SK-N-SH treated with all-trans-retinoic acid at 6 μM for 48 hours (cell line): ENCODE measurements at regions not wholly inside any gene's neighbourhood (a gene's known extent, or its start where the extent isn't known, plus 50 kb on each side); places are given as distances from the start of the nearest gene placed in this dataset.
A peak's percentile ranks its signal among the peaks of the same experiment; 100 is the strongest.

Experiments
- ATAC-seq: fragments of 200-7000 bp; cut with Tn5 transposase; 3 replicates; pipeline ENCODE4 v1.9.1; 2020; ENCODE audit warnings: mild to moderate bottlenecking, moderate library complexity
- ARNTL ChIP-seq: fragments of 450-650 bp; formaldehyde crosslinking; IDR thresholded peaks from 2 replicates; pipeline ENCODE4 v1.5.0; 2020; ENCODE audit warnings: low read depth, mild to moderate bottlenecking, moderate library complexity, borderline replicate concordance
- BACH2 ChIP-seq: fragments of 250-450 bp; sonication (Bioruptor Pico); IDR thresholded peaks from 2 replicates; pipeline ENCODE4 v1.9.0; 2021; ENCODE audit warnings: mild to moderate bottlenecking, borderline replicate concordance
- CSDC2 ChIP-seq: fragments of 250-450 bp; sonication (Bioruptor Pico); IDR thresholded peaks from 2 replicates; pipeline ENCODE4 v1.5.0; 2020; ENCODE audit warnings: mild to moderate bottlenecking, moderate library complexity
- GLIS3 ChIP-seq: fragments of 250-450 bp; sonication (Bioruptor Pico); IDR thresholded peaks from 2 replicates; pipeline ENCODE4 v1.5.0; 2020; ENCODE audit warnings: mild to moderate bottlenecking, moderate library complexity
- ISL1 ChIP-seq: fragments of 250-450 bp; sonication (Bioruptor Pico); IDR thresholded peaks from 2 replicates; pipeline ENCODE4 v2.1.2; 2022; ENCODE audit warnings: mild to moderate bottlenecking, moderate library complexity
- OSR1 ChIP-seq: fragments of 250-450 bp; sonication (Bioruptor Pico); IDR thresholded peaks from 2 replicates; pipeline ENCODE4 v1.8.0; 2022; ENCODE audit warnings: moderate library complexity, mild to moderate bottlenecking, inconsistent platforms
- PPARA ChIP-seq: fragments of 250-450 bp; sonication (Bioruptor Pico); IDR thresholded peaks from 2 replicates; pipeline ENCODE4 v1.5.0; 2020; ENCODE audit warnings: mild to moderate bottlenecking, borderline replicate concordance
- RARB ChIP-seq: fragments of 250-450 bp; sonication (Bioruptor Pico); IDR thresholded peaks from 2 replicates; pipeline ENCODE4 v1.8.0; 2021; ENCODE audit warnings: mild to moderate bottlenecking, moderate library complexity
- SNAI2 ChIP-seq: fragments of 250-450 bp; sonication (Bioruptor Pico); IDR thresholded peaks from 2 replicates; pipeline ENCODE4 v1.5.0; 2020; ENCODE audit warnings: mild to moderate bottlenecking, moderate library complexity
- TOX ChIP-seq: fragments of 250-450 bp; sonication (Bioruptor Pico); IDR thresholded peaks from 2 replicates; pipeline ENCODE4 v1.8.0; 2021; ENCODE audit warnings: mild to moderate bottlenecking, moderate library complexity, borderline replicate concordance
- ZC3H10 ChIP-seq: fragments of 250-450 bp; sonication (Bioruptor Pico); IDR thresholded peaks from 2 replicates; pipeline ENCODE4 v1.5.1; 2021; ENCODE audit warnings: mild to moderate bottlenecking, moderate library complexity
- ZFP3 ChIP-seq: fragments of 250-450 bp; sonication (Bioruptor Pico); IDR thresholded peaks from 2 replicates; pipeline ENCODE4 v1.5.0; 2020; ENCODE audit warnings: mild to moderate bottlenecking, moderate library complexity
- ZFP30 ChIP-seq: fragments of 450-650 bp; formaldehyde crosslinking; IDR thresholded peaks from 2 replicates; pipeline ENCODE4 v1.5.0; 2022; ENCODE audit warnings: mild to moderate bottlenecking, moderate library complexity
- ZNF8 ChIP-seq: fragments of 450-650 bp; formaldehyde crosslinking; IDR thresholded peaks from 2 replicates; pipeline ENCODE4 v1.5.0; 2020; ENCODE audit warnings: mild to moderate bottlenecking, moderate library complexity
- TF ChIP-seq, protein P1 (sequence below): fragments of 250-450 bp; sonication (Bioruptor Pico); IDR thresholded peaks from 2 replicates; pipeline ENCODE4 v1.5.1; 2021; ENCODE audit warnings: mild to moderate bottlenecking, moderate library complexity
- TF ChIP-seq, protein P2 (sequence below): fragments of 250-450 bp; sonication (Bioruptor Pico); IDR thresholded peaks from 2 replicates; pipeline ENCODE4 v1.8.0; 2020; ENCODE audit warnings: mild to moderate bottlenecking, moderate library complexity, borderline replicate concordance
- TF ChIP-seq, protein P3 (sequence below): fragments of 250-450 bp; sonication (Bioruptor Pico); IDR thresholded peaks from 2 replicates; pipeline ENCODE4 v1.5.0; 2020; ENCODE audit warnings: mild to moderate bottlenecking, moderate library complexity

DNA sequence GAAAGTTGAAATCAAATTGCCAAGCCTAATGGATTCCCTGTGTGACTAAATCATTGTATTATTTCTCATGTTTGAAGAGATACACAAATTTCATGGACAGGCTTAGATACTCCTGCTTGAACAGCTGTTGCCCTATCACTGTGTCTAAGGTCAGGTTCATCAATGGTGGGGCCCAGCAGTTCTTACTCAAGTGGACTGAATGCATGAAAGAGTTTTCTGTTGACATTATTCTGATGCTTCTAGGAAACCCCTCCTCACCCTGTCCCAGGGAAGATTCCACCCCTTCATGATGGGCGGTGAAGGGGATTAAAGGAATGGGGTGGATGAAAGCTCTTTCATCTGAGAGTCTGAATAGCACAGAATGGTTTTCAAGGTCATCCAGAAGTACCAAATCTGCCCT is 148.8 kb downstream of the INO80D start:
- TF ChIP-seq OSR1 (no peak), TOX (CRISPR knock-in tag) (no peak), ARNTL (no peak), ZC3H10 (CRISPR knock-in tag) (no peak), RARB (CRISPR knock-in tag) (no peak), GLIS3 (no peak), BACH2 (CRISPR knock-in tag) (no peak), ISL1 (CRISPR knock-in tag) (no peak), ZFP30 (CRISPR knock-in tag) (no peak)
- TF ChIP-seq, protein P1, sequence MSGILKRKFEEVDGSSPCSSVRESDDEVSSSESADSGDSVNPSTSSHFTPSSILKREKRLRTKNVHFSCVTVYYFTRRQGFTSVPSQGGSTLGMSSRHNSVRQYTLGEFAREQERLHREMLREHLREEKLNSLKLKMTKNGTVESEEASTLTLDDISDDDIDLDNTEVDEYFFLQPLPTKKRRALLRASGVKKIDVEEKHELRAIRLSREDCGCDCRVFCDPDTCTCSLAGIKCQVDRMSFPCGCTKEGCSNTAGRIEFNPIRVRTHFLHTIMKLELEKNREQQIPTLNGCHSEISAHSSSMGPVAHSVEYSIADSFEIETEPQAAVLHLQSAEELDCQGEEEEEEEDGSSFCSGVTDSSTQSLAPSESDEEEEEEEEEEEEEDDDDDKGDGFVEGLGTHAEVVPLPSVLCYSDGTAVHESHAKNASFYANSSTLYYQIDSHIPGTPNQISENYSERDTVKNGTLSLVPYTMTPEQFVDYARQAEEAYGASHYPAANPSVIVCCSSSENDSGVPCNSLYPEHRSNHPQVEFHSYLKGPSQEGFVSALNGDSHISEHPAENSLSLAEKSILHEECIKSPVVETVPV (CRISPR knock-in tag): no peak
- TF ChIP-seq, protein P2, sequence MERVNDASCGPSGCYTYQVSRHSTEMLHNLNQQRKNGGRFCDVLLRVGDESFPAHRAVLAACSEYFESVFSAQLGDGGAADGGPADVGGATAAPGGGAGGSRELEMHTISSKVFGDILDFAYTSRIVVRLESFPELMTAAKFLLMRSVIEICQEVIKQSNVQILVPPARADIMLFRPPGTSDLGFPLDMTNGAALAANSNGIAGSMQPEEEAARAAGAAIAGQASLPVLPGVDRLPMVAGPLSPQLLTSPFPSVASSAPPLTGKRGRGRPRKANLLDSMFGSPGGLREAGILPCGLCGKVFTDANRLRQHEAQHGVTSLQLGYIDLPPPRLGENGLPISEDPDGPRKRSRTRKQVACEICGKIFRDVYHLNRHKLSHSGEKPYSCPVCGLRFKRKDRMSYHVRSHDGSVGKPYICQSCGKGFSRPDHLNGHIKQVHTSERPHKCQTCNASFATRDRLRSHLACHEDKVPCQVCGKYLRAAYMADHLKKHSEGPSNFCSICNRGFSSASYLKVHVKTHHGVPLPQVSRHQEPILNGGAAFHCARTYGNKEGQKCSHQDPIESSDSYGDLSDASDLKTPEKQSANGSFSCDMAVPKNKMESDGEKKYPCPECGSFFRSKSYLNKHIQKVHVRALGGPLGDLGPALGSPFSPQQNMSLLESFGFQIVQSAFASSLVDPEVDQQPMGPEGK (CRISPR knock-in tag): no peak
- no peak for ATAC-seq

DNA sequence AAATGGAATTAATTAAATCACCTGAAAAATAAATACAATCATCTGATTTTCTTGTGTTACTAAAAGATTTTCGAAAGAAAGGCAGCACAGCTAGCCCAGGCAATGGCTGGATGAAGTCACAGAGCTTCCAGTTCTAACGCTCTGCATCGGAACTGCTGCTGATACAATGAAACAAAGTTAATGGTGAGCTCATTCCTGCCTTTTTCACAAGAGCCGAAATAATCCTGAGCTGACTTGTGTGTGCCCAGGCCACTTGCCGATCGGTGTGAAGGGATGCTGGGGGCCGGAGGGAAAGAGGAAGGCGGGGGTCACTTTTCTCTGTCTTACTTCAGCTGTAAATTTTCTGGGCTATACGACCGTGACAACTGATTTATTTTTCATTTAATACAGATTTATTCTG is 149.5 kb downstream of the INO80D start:
- TF ChIP-seq, protein P2 (CRISPR knock-in tag): no peak
- no peak for TF ChIP-seq RARB (CRISPR knock-in tag)
- no peak for TF ChIP-seq TOX (CRISPR knock-in tag)
- TF ChIP-seq OSR1: no peak
- TF ChIP-seq, protein P3, sequence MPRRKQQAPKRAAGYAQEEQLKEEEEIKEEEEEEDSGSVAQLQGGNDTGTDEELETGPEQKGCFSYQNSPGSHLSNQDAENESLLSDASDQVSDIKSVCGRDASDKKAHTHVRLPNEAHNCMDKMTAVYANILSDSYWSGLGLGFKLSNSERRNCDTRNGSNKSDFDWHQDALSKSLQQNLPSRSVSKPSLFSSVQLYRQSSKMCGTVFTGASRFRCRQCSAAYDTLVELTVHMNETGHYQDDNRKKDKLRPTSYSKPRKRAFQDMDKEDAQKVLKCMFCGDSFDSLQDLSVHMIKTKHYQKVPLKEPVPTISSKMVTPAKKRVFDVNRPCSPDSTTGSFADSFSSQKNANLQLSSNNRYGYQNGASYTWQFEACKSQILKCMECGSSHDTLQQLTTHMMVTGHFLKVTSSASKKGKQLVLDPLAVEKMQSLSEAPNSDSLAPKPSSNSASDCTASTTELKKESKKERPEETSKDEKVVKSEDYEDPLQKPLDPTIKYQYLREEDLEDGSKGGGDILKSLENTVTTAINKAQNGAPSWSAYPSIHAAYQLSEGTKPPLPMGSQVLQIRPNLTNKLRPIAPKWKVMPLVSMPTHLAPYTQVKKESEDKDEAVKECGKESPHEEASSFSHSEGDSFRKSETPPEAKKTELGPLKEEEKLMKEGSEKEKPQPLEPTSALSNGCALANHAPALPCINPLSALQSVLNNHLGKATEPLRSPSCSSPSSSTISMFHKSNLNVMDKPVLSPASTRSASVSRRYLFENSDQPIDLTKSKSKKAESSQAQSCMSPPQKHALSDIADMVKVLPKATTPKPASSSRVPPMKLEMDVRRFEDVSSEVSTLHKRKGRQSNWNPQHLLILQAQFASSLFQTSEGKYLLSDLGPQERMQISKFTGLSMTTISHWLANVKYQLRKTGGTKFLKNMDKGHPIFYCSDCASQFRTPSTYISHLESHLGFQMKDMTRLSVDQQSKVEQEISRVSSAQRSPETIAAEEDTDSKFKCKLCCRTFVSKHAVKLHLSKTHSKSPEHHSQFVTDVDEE: no peak
- TF ChIP-seq ZNF8 (CRISPR knock-in tag): no peak
- TF ChIP-seq BACH2 (CRISPR knock-in tag): no peak
- no peak for TF ChIP-seq PPARA
- no peak for TF ChIP-seq SNAI2 (CRISPR knock-in tag)
- TF ChIP-seq ARNTL: no peak
- no peak for TF ChIP-seq ZC3H10 (CRISPR knock-in tag)
- no peak for TF ChIP-seq GLIS3
- TF ChIP-seq, protein P1 (CRISPR knock-in tag): no peak
- no peak for TF ChIP-seq ZFP30 (CRISPR knock-in tag)
- TF ChIP-seq CSDC2 (CRISPR knock-in tag): no peak
- TF ChIP-seq ISL1 (CRISPR knock-in tag): no peak
- TF ChIP-seq, all 23 proteins: peak for 0
- ATAC-seq: no peak

GRCh38 chr2:205934443-205934842 is 151.5 kb downstream of the INO80D start:
- ATAC-seq: 0 out of 3 replicates have a peak, but pooled peaks have one; percentile 31
- no peak for TF ChIP-seq GLIS3
- TF ChIP-seq ZC3H10 (CRISPR knock-in tag): no peak
- no peak for TF ChIP-seq PPARA
- no peak for TF ChIP-seq TOX (CRISPR knock-in tag)
- no peak for TF ChIP-seq SNAI2 (CRISPR knock-in tag)
- TF ChIP-seq, protein P3: no peak
- no peak for TF ChIP-seq ZFP30 (CRISPR knock-in tag)
- TF ChIP-seq, protein P1 (CRISPR knock-in tag): no peak
- TF ChIP-seq ARNTL: no peak
- TF ChIP-seq ZFP3 (CRISPR knock-in tag): no peak
- TF ChIP-seq, protein P2 (CRISPR knock-in tag): no peak
- TF ChIP-seq CSDC2 (CRISPR knock-in tag): no peak
- no peak for TF ChIP-seq OSR1
